Osteoblast (primary cell): ENCODE measurements at regions not wholly inside any gene's neighbourhood (a gene's known extent, or its start where the extent isn't known, plus 50 kb on each side); places are given as distances from the start of the nearest gene placed in this dataset.

Experiments used
- DNase-seq: peaks from one replicate; pipeline ENCODE4 v3.0.0; 2011; ENCODE audit warnings: low spot score, mixed read lengths; ENCODE audit not compliant: insufficient read length; ENCODE audit errors: missing footprints
- H2AFZ ChIP-seq: 2 replicates; pipeline ENCODE4 v1.6.0; 2011; ENCODE audit warnings: mild to moderate bottlenecking, low read length
- H3K27ac ChIP-seq: 2 replicates; pipeline ENCODE4 v1.5.1; 2011; ENCODE audit warnings: mild to moderate bottlenecking, low read depth, low read length, moderate library complexity
- H3K27me3 ChIP-seq: 2 replicates; pipeline ENCODE4 v1.6.0; 2012; ENCODE audit warnings: mild to moderate bottlenecking, control low read depth, inconsistent platforms, low read length, moderate library complexity; ENCODE audit not compliant: insufficient read depth
- H3K36me3 ChIP-seq: 2 replicates; pipeline ENCODE4 v1.5.1; 2011; ENCODE audit warnings: mild to moderate bottlenecking, low read length, control low read depth, moderate library complexity; ENCODE audit not compliant: insufficient read depth
- H3K4me1 ChIP-seq: 2 replicates; pipeline ENCODE4 v1.5.1; 2011; ENCODE audit warnings: mild to moderate bottlenecking, low read length, control low read depth, moderate library complexity; ENCODE audit not compliant: insufficient read depth
- H3K4me2 ChIP-seq: 2 replicates; pipeline ENCODE4 v1.6.0; 2011; ENCODE audit warnings: mild to moderate bottlenecking, low read length; ENCODE audit not compliant: insufficient read depth
- H3K4me3 ChIP-seq: fragments of 200-600 bp; sonication (generic); 3 replicates; pipeline ENCODE4 v1.5.1; 2012; ENCODE audit warnings: mild to moderate bottlenecking, low read length, inconsistent platforms; ENCODE audit not compliant: insufficient read depth
- H3K79me2 ChIP-seq: 2 replicates; pipeline ENCODE4 v1.6.0; 2012; ENCODE audit warnings: mild to moderate bottlenecking, low read length, control low read depth, inconsistent platforms; ENCODE audit not compliant: insufficient read depth
- H3K9me3 ChIP-seq: 2 replicates; pipeline ENCODE4 v1.5.1; 2011; ENCODE audit warnings: low read depth, low read length, control low read depth
- H4K20me1 ChIP-seq: 2 replicates; pipeline ENCODE4 v1.6.0; 2012; ENCODE audit warnings: mild to moderate bottlenecking, low read length, control low read depth; ENCODE audit not compliant: insufficient read depth
- TF ChIP-seq, protein P1 (sequence below): IDR thresholded peaks from 2 replicates; pipeline ENCODE4 v1.5.1; 2011; ENCODE audit warnings: mild to moderate bottlenecking, low read depth, low read length, moderate library complexity; ENCODE audit errors: extremely low read depth

DNA sequence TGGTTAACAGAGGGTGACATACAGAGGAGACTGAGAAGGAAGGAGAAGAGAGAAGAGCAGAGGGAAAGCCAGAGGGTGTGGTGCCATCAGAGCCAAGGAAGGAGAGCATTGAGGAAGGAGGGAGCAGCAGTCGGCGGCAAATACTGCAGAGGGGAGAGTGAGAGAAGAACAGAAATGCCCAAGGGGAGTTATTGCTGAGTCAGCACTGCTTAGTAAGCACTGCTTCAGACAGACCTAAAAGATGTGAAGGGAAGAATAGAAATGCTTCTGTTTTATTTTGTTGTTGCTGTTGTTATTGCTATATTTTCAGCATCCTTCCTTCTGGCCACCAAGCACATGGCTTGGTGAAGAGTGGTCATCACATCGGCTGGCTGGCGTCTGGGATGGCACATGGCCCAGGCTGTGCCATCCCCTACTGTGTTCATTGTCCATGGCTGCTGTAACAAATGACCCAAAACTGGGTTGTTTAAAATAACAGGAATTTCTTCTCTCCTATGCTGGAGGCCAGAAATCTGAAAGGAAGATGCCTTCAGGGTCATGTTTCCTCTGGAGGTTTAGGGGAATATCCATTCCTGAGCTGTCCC, 204.1 kb upstream of the CNR1 start:
- no peak overlapping the region for H3K27ac ChIP-seq
- H4K20me1 ChIP-seq = no peaks in the 10 kb centered on the region
- no peaks in the 10 kb centered on the region for H3K36me3 ChIP-seq
- TF ChIP-seq, protein P1, sequence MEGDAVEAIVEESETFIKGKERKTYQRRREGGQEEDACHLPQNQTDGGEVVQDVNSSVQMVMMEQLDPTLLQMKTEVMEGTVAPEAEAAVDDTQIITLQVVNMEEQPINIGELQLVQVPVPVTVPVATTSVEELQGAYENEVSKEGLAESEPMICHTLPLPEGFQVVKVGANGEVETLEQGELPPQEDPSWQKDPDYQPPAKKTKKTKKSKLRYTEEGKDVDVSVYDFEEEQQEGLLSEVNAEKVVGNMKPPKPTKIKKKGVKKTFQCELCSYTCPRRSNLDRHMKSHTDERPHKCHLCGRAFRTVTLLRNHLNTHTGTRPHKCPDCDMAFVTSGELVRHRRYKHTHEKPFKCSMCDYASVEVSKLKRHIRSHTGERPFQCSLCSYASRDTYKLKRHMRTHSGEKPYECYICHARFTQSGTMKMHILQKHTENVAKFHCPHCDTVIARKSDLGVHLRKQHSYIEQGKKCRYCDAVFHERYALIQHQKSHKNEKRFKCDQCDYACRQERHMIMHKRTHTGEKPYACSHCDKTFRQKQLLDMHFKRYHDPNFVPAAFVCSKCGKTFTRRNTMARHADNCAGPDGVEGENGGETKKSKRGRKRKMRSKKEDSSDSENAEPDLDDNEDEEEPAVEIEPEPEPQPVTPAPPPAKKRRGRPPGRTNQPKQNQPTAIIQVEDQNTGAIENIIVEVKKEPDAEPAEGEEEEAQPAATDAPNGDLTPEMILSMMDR = no peak
- no peaks in the 10 kb centered on the region for H3K79me2 ChIP-seq
- H3K27me3 ChIP-seq = peaks cover 17% of the 10 kb centered on the region
- H2AFZ ChIP-seq = no peak overlapping the region
- no peak overlapping the region for H3K4me3 ChIP-seq
- no peak for DNase-seq
- no peak overlapping the region for H3K4me2 ChIP-seq
- no peaks in the 10 kb centered on the region for H3K9me3 ChIP-seq
- peaks cover 4% of the 10 kb centered on the region for H3K4me1 ChIP-seq

DNA sequence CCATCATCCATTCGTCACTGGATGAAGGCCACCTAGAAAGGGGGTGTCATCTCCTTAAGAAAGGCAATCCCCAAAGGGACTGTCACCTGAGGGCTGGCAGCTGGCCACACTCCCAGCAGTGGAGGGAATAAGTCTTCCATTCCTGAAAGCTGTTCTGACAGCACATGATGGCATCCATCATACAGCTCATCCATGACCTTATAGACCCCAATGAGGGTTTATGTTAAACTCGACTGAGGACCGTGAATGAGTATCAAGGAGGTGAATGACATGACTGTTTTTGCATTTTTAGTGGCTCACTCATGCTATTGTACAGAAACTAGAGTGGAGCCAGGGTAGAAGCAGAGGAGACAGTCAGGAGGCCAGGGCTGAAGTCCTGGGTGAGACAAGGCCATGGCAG, 203.1 kb upstream of the CNR1 start:
- TF ChIP-seq, protein P1 = no peak
- peaks cover 8% of the 10 kb centered on the region for H3K27me3 ChIP-seq
- no peaks in the 10 kb centered on the region for H3K79me2 ChIP-seq
- H3K36me3 ChIP-seq = no peaks in the 10 kb centered on the region
- H4K20me1 ChIP-seq = no peaks in the 10 kb centered on the region
- no peak overlapping the region for H3K4me2 ChIP-seq
- H3K9me3 ChIP-seq = no peaks in the 10 kb centered on the region
- peaks cover 4% of the 10 kb centered on the region for H3K4me1 ChIP-seq
- DNase-seq = no peak
- H3K27ac ChIP-seq = no peak overlapping the region
- no peak overlapping the region for H3K4me3 ChIP-seq
- no peak overlapping the region for H2AFZ ChIP-seq

DNA sequence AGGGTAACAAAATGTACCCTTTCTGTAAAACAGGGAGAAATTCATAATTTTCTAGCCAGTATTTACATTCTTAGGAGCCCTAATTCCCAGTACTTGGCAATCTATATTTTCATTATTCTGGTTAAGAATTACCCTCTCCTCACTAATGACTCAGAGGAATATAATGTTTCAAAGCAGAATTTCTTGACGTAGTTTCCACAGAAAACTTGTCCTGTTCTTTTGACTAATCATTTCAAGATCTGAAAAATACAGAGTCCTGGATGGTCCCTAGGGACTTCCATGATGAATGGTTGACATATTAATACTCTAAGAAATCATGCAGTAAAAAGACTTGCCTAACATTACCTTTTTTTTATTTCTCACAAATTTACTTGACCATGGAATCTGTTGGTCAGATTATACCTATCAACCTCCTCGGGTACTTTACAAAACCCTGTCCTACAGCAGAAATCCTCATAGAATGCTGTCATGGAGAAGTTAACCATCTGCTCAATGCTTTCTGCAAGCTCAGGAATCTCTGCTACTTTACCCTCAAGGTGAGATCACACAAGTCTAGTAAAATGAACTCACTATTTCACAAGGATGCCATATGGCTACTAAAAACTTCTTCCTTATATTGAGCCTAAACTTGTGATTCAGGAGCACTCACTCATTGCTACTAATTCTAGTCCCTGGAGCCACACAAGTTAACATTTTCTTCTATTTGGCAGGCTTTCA, 202.1 kb upstream of the CNR1 start:
- H3K27ac ChIP-seq = no peak overlapping the region
- no peak overlapping the region for H2AFZ ChIP-seq
- peaks cover 8% of the 10 kb centered on the region for H3K27me3 ChIP-seq
- H3K9me3 ChIP-seq = no peaks in the 10 kb centered on the region
- DNase-seq = no peak
- no peaks in the 10 kb centered on the region for H3K79me2 ChIP-seq
- TF ChIP-seq, protein P1 = no peak
- H3K4me3 ChIP-seq = no peak overlapping the region
- H3K4me1 ChIP-seq = peaks cover 4% of the 10 kb centered on the region
- H3K36me3 ChIP-seq = no peaks in the 10 kb centered on the region
- no peaks in the 10 kb centered on the region for H4K20me1 ChIP-seq
- H3K4me2 ChIP-seq = no peak overlapping the region

DNA sequence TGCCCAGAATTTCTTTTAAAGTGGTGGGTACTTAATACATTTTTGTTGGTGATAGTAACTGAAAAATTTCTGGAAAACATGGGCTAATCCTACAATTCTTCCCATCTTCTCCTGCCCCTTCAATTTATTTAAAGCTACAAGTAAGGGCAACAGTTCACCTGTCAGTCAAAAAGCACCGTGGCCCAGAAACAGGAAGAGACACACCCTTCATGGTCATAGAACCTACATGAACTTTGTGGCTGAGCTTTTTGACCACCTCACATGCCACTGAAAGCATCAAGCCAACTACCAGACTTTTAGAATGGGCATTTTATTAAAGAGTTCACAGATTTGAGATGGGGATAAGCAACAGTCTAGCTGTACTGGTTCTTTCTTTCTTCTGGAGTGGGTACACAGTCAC, 201.1 kb upstream of the CNR1 start:
- Histone ChIP-seq H3K4me1 (peaks cover 4% of the 10 kb centered on the region), H2AFZ (no peak overlapping the region), H3K4me2 (no peak overlapping the region), H3K36me3 (no peaks in the 10 kb centered on the region), H3K4me3 (no peak overlapping the region), H3K27me3 (peaks cover 7% of the 10 kb centered on the region), H3K9me3 (no peaks in the 10 kb centered on the region), H4K20me1 (no peaks in the 10 kb centered on the region), H3K79me2 (no peaks in the 10 kb centered on the region), H3K27ac (no peak overlapping the region)
- DNase-seq = no peak
- TF ChIP-seq, protein P1 = no peak
